GM23338 (cell line): ENCODE measurements at regions not wholly inside any gene's neighbourhood (a gene's known extent, or its start where the extent isn't known, plus 50 kb on each side); places are given as distances from the start of the nearest gene placed in this dataset.

Source experiments
- ATAC-seq: fragments of 200-7000 bp; cut with Tn5 transposase; 3 replicates; pipeline ENCODE4 v1.9.1; 2020
- DNase-seq: peaks from one replicate; pipeline ENCODE4 v3.0.0-alpha.2; 2015; ENCODE audit warnings: low spot score
- H2AFZ ChIP-seq: fragments of 200-600 bp; sonication (generic); 2 replicates; pipeline ENCODE4 v1.8.0; 2016; ENCODE audit warnings: antibody characterized with exemption, mild to moderate bottlenecking, moderate library complexity
- H3F3A ChIP-seq: fragments of 200-600 bp; sonication (generic); replicated peaks from 2 replicates; pipeline ENCODE4 v1.8.0; 2017; ENCODE audit warnings: antibody characterized with exemption, mixed run types, low read depth
- H3K27ac ChIP-seq: fragments of 200-600 bp; sonication (generic); 2 replicates; pipeline ENCODE4 v1.6.1; 2016; ENCODE audit warnings: low read depth
- H3K27me3 ChIP-seq: fragments of 200-600 bp; sonication (generic); 2 replicates; pipeline ENCODE4 v1.8.0; 2016; ENCODE audit warnings: mild to moderate bottlenecking, mixed run types, moderate library complexity; ENCODE audit not compliant: insufficient read depth
- H3K36me3 ChIP-seq: fragments of 200-600 bp; sonication (generic); 2 replicates; pipeline ENCODE4 v1.8.0; 2016; ENCODE audit warnings: mild to moderate bottlenecking; ENCODE audit not compliant: insufficient read depth
- H3K4me1 ChIP-seq: fragments of 200-600 bp; sonication (generic); 2 replicates; pipeline ENCODE4 v1.8.0; 2016; ENCODE audit warnings: mild to moderate bottlenecking, moderate library complexity; ENCODE audit not compliant: insufficient read depth
- H3K4me2 ChIP-seq: fragments of 200-600 bp; sonication (generic); 2 replicates; pipeline ENCODE4 v1.7.1; 2017; ENCODE audit warnings: mixed run types
- H3K4me3 ChIP-seq: fragments of 200-600 bp; sonication (generic); 2 replicates; pipeline ENCODE4 v1.6.1; 2016; ENCODE audit warnings: mixed run types
- H3K79me2 ChIP-seq: fragments of 200-600 bp; sonication (generic); replicated peaks from 2 replicates; pipeline ENCODE4 v1.8.0; 2017; ENCODE audit warnings: mild to moderate bottlenecking; ENCODE audit not compliant: insufficient read depth
- H3K9me2 ChIP-seq: fragments of 200-600 bp; sonication (generic); 2 replicates; pipeline ENCODE4 v1.8.0; 2017; ENCODE audit not compliant: insufficient read depth
- H4K20me1 ChIP-seq: fragments of 200-600 bp; sonication (generic); replicated peaks from 2 replicates; pipeline ENCODE4 v1.8.0; 2017; ENCODE audit warnings: mild to moderate bottlenecking; ENCODE audit not compliant: insufficient read depth
- H3K27ac Mint-ChIP-seq: 2 replicates; pipeline ENCODE4 v1.8.0; 2020; ENCODE audit warnings: inconsistent platforms, mild to moderate bottlenecking, moderate library complexity, mixed read lengths
- H3K27me3 Mint-ChIP-seq: 3 replicates; pipeline ENCODE4 v1.8.0; 2022; ENCODE audit warnings: low read depth, mild to moderate bottlenecking, moderate library complexity, mixed read lengths, inconsistent platforms; ENCODE audit not compliant: insufficient read depth, poor library complexity
- H3K36me3 Mint-ChIP-seq: 3 replicates; pipeline ENCODE4 v1.8.0; 2021; ENCODE audit warnings: low read depth, mild to moderate bottlenecking, inconsistent platforms, moderate library complexity, mixed read lengths
- H3K4me1 Mint-ChIP-seq: 3 replicates; pipeline ENCODE4 v1.8.0; 2020; ENCODE audit warnings: mild to moderate bottlenecking, inconsistent platforms, mixed read lengths
- H3K4me3 Mint-ChIP-seq: 3 replicates; pipeline ENCODE4 v1.8.0; 2021; ENCODE audit warnings: moderate library complexity, mild to moderate bottlenecking, inconsistent platforms, mixed read lengths
- H3K9me3 Mint-ChIP-seq: 3 replicates; pipeline ENCODE4 v1.8.0; 2020; ENCODE audit warnings: moderate library complexity, mild to moderate bottlenecking, inconsistent platforms, mixed read lengths
- CREB1 ChIP-seq: fragments of 250-450 bp; sonication (Bioruptor Pico); IDR thresholded peaks from 2 replicates; pipeline ENCODE4 v1.5.0; 2020; ENCODE audit warnings: low read depth, mild to moderate bottlenecking, moderate library complexity
- ETS1 ChIP-seq: IDR thresholded peaks from 2 replicates; pipeline ENCODE4 v1.6.1; 2016; ENCODE audit warnings: antibody characterized with exemption
- EZH2 ChIP-seq: fragments of 200-600 bp; sonication (generic); IDR thresholded peaks from one replicate; pipeline ENCODE4 v1.8.0; 2017; ENCODE audit warnings: antibody characterized with exemption, mild to moderate bottlenecking, low read depth; ENCODE audit not compliant: unreplicated experiment
- EZH2phosphoT487 ChIP-seq: fragments of 200-600 bp; sonication (generic); IDR thresholded peaks from one replicate; pipeline ENCODE4 v1.8.1; 2018; ENCODE audit warnings: antibody characterized with exemption; ENCODE audit not compliant: unreplicated experiment
- JUNB ChIP-seq: IDR thresholded peaks from one replicate; pipeline ENCODE4 v1.6.1; 2016; ENCODE audit warnings: antibody characterized with exemption; ENCODE audit not compliant: unreplicated experiment
- NANOG ChIP-seq: IDR thresholded peaks from 2 replicates; pipeline ENCODE4 v1.6.1; 2016; ENCODE audit warnings: antibody characterized with exemption, borderline replicate concordance
- POLR2AphosphoS5 ChIP-seq: IDR thresholded peaks from 2 replicates; pipeline ENCODE4 v1.6.1; 2016; ENCODE audit warnings: antibody characterized with exemption, low read depth
- STAT1 ChIP-seq: IDR thresholded peaks from one replicate; pipeline ENCODE4 v1.6.1; 2016; ENCODE audit warnings: antibody characterized with exemption; ENCODE audit not compliant: unreplicated experiment
- ZNF114 ChIP-seq: fragments of 250-450 bp; sonication (Bioruptor Pico); IDR thresholded peaks from 2 replicates; pipeline ENCODE4 v1.5.0; 2020; ENCODE audit warnings: mild to moderate bottlenecking, moderate library complexity
- ZNF331 ChIP-seq: fragments of 250-450 bp; sonication (Bioruptor Pico); IDR thresholded peaks from 2 replicates; pipeline ENCODE4 v1.5.0; 2020; ENCODE audit warnings: low read depth, mild to moderate bottlenecking, moderate library complexity
- ZNF462 ChIP-seq: fragments of 250-450 bp; sonication (Bioruptor Pico); IDR thresholded peaks from 2 replicates; pipeline ENCODE4 v1.5.0; 2020; ENCODE audit warnings: mild to moderate bottlenecking, moderate library complexity
- TF ChIP-seq, protein P1 (sequence below): IDR thresholded peaks from one replicate; pipeline ENCODE4 v1.6.1; 2018; ENCODE audit warnings: antibody characterized with exemption; ENCODE audit not compliant: unreplicated experiment
- TF ChIP-seq, protein P2 (sequence below), 2 experiments: fragments of 200-600 bp in 1 of 2; sonication (generic) in 1 of 2; conservative IDR thresholded peaks; 2 replicates each; pipeline versions ENCODE4 v1.5.1 to v1.6.1; 2016 to 2017; ENCODE audit warnings: antibody characterized with exemption in 2 of 2, low read depth in 2 of 2, mild to moderate bottlenecking in 2 of 2, moderate library complexity in 1 of 2

GRCh38 chr5:99187611-99188010 lies 258.8 kb upstream of the CHD1 start:
- H3K36me3 ChIP-seq = no peaks in the 10 kb centered on the region
- no peak overlapping the region for H3K4me2 ChIP-seq
- Mint-ChIP-seq H3K27me3 (no peaks in the 10 kb centered on the region), H3K36me3 (no peaks in the 10 kb centered on the region), H3K9me3 (no peaks in the 10 kb centered on the region), H3K4me1 (peaks cover 3% of the 10 kb centered on the region; the same call in 2 of the 3 replicates), H3K27ac (no peak overlapping the region), H3K4me3 (no peak overlapping the region)
- no peaks in the 10 kb centered on the region for H3K9me2 ChIP-seq
- no peaks in the 10 kb centered on the region for H3F3A ChIP-seq
- no peaks in the 10 kb centered on the region for H4K20me1 ChIP-seq
- no peaks in the 10 kb centered on the region for H3K4me1 ChIP-seq
- no peak for DNase-seq
- H3K79me2 ChIP-seq = no peaks in the 10 kb centered on the region
- no peak for ATAC-seq
- TF ChIP-seq, protein P1, sequence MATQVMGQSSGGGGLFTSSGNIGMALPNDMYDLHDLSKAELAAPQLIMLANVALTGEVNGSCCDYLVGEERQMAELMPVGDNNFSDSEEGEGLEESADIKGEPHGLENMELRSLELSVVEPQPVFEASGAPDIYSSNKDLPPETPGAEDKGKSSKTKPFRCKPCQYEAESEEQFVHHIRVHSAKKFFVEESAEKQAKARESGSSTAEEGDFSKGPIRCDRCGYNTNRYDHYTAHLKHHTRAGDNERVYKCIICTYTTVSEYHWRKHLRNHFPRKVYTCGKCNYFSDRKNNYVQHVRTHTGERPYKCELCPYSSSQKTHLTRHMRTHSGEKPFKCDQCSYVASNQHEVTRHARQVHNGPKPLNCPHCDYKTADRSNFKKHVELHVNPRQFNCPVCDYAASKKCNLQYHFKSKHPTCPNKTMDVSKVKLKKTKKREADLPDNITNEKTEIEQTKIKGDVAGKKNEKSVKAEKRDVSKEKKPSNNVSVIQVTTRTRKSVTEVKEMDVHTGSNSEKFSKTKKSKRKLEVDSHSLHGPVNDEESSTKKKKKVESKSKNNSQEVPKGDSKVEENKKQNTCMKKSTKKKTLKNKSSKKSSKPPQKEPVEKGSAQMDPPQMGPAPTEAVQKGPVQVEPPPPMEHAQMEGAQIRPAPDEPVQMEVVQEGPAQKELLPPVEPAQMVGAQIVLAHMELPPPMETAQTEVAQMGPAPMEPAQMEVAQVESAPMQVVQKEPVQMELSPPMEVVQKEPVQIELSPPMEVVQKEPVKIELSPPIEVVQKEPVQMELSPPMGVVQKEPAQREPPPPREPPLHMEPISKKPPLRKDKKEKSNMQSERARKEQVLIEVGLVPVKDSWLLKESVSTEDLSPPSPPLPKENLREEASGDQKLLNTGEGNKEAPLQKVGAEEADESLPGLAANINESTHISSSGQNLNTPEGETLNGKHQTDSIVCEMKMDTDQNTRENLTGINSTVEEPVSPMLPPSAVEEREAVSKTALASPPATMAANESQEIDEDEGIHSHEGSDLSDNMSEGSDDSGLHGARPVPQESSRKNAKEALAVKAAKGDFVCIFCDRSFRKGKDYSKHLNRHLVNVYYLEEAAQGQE = no peak
- TF ChIP-seq JUNB = no peak
- no peak for TF ChIP-seq EZH2phosphoT487
- no peak for TF ChIP-seq ZNF114 (CRISPR knock-in tag)
- no peak for TF ChIP-seq ZNF331 (CRISPR knock-in tag)
- TF ChIP-seq ZNF462 (CRISPR knock-in tag) = no peak
- TF ChIP-seq CREB1 (CRISPR knock-in tag) = no peak
- no peak for TF ChIP-seq ETS1
- TF ChIP-seq, protein P2, sequence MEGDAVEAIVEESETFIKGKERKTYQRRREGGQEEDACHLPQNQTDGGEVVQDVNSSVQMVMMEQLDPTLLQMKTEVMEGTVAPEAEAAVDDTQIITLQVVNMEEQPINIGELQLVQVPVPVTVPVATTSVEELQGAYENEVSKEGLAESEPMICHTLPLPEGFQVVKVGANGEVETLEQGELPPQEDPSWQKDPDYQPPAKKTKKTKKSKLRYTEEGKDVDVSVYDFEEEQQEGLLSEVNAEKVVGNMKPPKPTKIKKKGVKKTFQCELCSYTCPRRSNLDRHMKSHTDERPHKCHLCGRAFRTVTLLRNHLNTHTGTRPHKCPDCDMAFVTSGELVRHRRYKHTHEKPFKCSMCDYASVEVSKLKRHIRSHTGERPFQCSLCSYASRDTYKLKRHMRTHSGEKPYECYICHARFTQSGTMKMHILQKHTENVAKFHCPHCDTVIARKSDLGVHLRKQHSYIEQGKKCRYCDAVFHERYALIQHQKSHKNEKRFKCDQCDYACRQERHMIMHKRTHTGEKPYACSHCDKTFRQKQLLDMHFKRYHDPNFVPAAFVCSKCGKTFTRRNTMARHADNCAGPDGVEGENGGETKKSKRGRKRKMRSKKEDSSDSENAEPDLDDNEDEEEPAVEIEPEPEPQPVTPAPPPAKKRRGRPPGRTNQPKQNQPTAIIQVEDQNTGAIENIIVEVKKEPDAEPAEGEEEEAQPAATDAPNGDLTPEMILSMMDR (conservative IDR thresholded peaks at IDR 0.05; ENCODE audit: low read depth in 2 of 2) = no peak
- TF ChIP-seq STAT1 = no peak
- TF ChIP-seq EZH2 = no peak
- TF ChIP-seq NANOG = no peak
- TF ChIP-seq POLR2AphosphoS5 = no peak
- no peak overlapping the region for H3K27ac ChIP-seq
- H2AFZ ChIP-seq = no peak overlapping the region
- no peaks in the 10 kb centered on the region for H3K27me3 ChIP-seq
- H3K4me3 ChIP-seq = no peak overlapping the region
